ENCODE measurements at regions not wholly inside any gene's neighbourhood (a gene's known extent, or its start where the extent isn't known, plus 50 kb on each side); places are given as distances from the start of the nearest gene placed in this dataset.

GRCh38 chr1:218796773-218797172 lies 376.9 kb upstream of the LYPLAL1 start:
- no peaks in the 10 kb centered on the region for H3K36me3 Mint-ChIP-seq (ENCODE audit: unreplicated experiment)
- no peaks in the 10 kb centered on the region for H3K27me3 Mint-ChIP-seq (ENCODE audit: unreplicated experiment)
- no peaks in the 10 kb centered on the region for H3K4me1 Mint-ChIP-seq (ENCODE audit: unreplicated experiment)
- no peak overlapping the region for H3K4me3 Mint-ChIP-seq (ENCODE audit: unreplicated experiment)
- no peak for DNase-seq (ENCODE audit: extremely low spot score, unreplicated experiment)
- H3K9me3 Mint-ChIP-seq (ENCODE audit: unreplicated experiment): no peaks in the 10 kb centered on the region
- no peak for TF ChIP-seq CTCF (IDR thresholded peaks at IDR 0.05)
- H3K27ac Mint-ChIP-seq (ENCODE audit: unreplicated experiment): no peak overlapping the region

- DNase-seq (ENCODE audit: extremely low spot score, unreplicated experiment): no peak
- no peak overlapping the region for H3K4me3 Mint-ChIP-seq (ENCODE audit: unreplicated experiment)
- TF ChIP-seq CTCF (IDR thresholded peaks at IDR 0.05): no peak
- H3K27ac Mint-ChIP-seq (ENCODE audit: unreplicated experiment): no peak overlapping the region
- H3K36me3 Mint-ChIP-seq (ENCODE audit: unreplicated experiment): no peaks in the 10 kb centered on the region
- peaks cover 6% of the 10 kb centered on the region for H3K9me3 Mint-ChIP-seq (ENCODE audit: unreplicated experiment)
- peaks cover 14% of the 10 kb centered on the region for H3K4me1 Mint-ChIP-seq (ENCODE audit: unreplicated experiment)
- no peaks in the 10 kb centered on the region for H3K27me3 Mint-ChIP-seq (ENCODE audit: unreplicated experiment)
Measured at GRCh38 chr1:218802799-218803198, 370.9 kb upstream of the LYPLAL1 start.

GRCh38 chr1:218803351-218803997 lies 370.2 kb upstream of the LYPLAL1 start:
- no peak for DNase-seq (ENCODE audit: extremely low spot score, unreplicated experiment)
- no peaks in the 10 kb centered on the region for H3K27me3 Mint-ChIP-seq (ENCODE audit: unreplicated experiment)

GRCh38 chr1:218804014-218804785 lies 369.5 kb upstream of the LYPLAL1 start:
- no peak overlapping the region for H3K4me3 Mint-ChIP-seq (ENCODE audit: unreplicated experiment)
- H3K9me3 Mint-ChIP-seq (ENCODE audit: unreplicated experiment): peaks cover 6% of the 10 kb centered on the region
- TF ChIP-seq CTCF (IDR thresholded peaks at IDR 0.05): no peak
- no peaks in the 10 kb centered on the region for H3K36me3 Mint-ChIP-seq (ENCODE audit: unreplicated experiment)
- no peaks in the 10 kb centered on the region for H3K27me3 Mint-ChIP-seq (ENCODE audit: unreplicated experiment)
- H3K27ac Mint-ChIP-seq (ENCODE audit: unreplicated experiment): no peak overlapping the region
- peaks cover 14% of the 10 kb centered on the region for H3K4me1 Mint-ChIP-seq (ENCODE audit: unreplicated experiment)
- DNase-seq (ENCODE audit: extremely low spot score, unreplicated experiment): no peak

More at GRCh38 chr1:218803351-218803997, 370.2 kb upstream of the LYPLAL1 start:
- Mint-ChIP-seq H3K27ac (ENCODE audit: unreplicated experiment) (no peak overlapping the region), H3K36me3 (ENCODE audit: unreplicated experiment) (no peaks in the 10 kb centered on the region), H3K4me1 (ENCODE audit: unreplicated experiment) (peaks cover 14% of the 10 kb centered on the region), H3K9me3 (ENCODE audit: unreplicated experiment) (peaks cover 6% of the 10 kb centered on the region), H3K4me3 (ENCODE audit: unreplicated experiment) (no peak overlapping the region)
- TF ChIP-seq CTCF (IDR thresholded peaks at IDR 0.05): no peak

- Mint-ChIP-seq H3K9me3 (ENCODE audit: unreplicated experiment) (no peaks in the 10 kb centered on the region), H3K4me1 (ENCODE audit: unreplicated experiment) (peaks cover 12% of the 10 kb centered on the region), H3K36me3 (ENCODE audit: unreplicated experiment) (no peaks in the 10 kb centered on the region)
Measured at GRCh38 chr1:218809061-218809460, 364.6 kb upstream of the LYPLAL1 start.

More at GRCh38 chr1:218809061-218809460, 364.6 kb upstream of the LYPLAL1 start:
- DNase-seq (ENCODE audit: extremely low spot score, unreplicated experiment): no peak
- no peak for TF ChIP-seq CTCF (IDR thresholded peaks at IDR 0.05)
- H3K27ac Mint-ChIP-seq (ENCODE audit: unreplicated experiment): no peak overlapping the region
- no peaks in the 10 kb centered on the region for H3K27me3 Mint-ChIP-seq (ENCODE audit: unreplicated experiment)
- H3K4me3 Mint-ChIP-seq (ENCODE audit: unreplicated experiment): no peak overlapping the region

Measured in osteocyte (in vitro differentiated cells).